ENCODE measurements at regions not wholly inside any gene's neighbourhood (a gene's known extent, or its start where the extent isn't known, plus 50 kb on each side); places are given as distances from the start of the nearest gene placed in this dataset.

GRCh38 chr2:128368437-128369107 is 49.9 kb upstream of the HS6ST1 start:
- no peak for TF ChIP-seq CTCF (IDR thresholded peaks at IDR 0.05; ENCODE audit: low read depth, low read length)
- H3K4me3 ChIP-seq (ENCODE audit: low read depth, low read length) = no peak overlapping the region
- in situ Hi-C loops (cut with HindIII; ENCODE audit: low sequenced_read_pairs) = no loop called here
- no peak for DNase-seq (ENCODE audit: low read depth, low spot score)

DNA sequence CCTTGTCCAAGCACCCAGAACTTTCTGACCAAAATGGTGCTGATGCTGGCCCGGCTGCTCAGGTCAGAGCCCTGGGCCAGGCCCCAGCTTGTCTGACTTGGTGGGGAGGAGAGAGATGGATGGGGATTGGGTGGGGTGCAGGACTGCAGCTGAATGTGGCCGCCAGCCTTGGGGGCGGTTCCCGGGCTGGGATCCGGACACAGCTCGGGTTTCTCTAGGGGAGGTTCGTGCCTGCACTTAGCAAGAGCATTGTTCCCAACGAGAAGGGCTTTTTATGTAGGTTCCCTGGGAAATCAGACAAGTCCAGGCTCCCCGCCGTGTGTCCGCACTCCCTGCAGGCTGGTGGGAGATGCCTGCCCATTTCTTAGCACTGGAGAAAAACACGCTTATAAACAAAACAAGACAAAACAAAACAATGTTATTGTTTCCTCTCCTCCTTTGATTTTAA is 50.5 kb upstream of the HS6ST1 start:
- in situ Hi-C loops (cut with HindIII; ENCODE audit: low sequenced_read_pairs) = no loop called here
- DNase-seq (ENCODE audit: low read depth, low spot score) = peak; percentile 46
- TF ChIP-seq CTCF (IDR thresholded peaks at IDR 0.05; ENCODE audit: low read depth, low read length) = no peak
- H3K4me3 ChIP-seq (ENCODE audit: low read depth, low read length) = no peak overlapping the region

DNA sequence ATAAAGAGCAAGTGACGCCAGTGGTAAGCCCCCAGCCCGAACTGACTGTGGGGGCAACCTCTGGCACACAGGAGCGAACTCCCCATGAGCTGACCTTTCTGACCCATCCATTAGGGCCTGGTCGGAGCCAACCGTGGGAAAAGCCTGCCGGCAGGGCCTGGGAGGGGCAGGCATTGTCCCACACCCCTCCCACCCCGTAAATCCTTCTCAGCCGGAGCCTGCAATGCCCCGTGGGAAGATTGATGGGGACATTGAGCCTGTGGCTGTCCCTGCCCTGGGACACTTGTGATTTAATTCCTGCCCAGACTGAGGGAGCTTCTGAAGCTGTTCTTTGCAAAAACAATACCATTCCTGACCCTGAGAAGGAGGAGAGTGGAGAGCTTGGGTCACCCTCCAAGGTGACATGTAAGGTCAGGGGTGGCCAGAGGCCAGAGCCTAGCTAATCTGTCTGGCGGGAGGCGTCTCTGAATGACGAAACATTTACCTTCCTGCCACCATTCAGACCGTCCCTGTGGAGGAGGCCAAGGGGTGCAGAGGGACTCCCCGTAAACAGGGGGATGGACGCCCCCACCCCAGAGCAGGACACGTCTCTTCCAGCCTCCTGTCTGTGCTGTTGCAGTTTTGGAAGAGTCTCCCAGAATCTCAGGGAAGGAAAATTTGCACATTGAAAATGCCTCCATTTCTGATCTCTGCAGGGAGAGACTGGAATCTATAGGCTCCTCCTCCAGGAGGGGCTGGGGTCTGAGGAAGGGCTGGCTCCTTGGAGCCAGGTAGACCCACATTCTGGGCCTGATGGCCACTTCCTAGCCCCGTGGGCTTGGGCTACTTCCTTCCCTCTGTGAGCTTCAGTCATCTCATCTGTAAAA is 51.2 kb upstream of the HS6ST1 start:
- H3K4me3 ChIP-seq (ENCODE audit: low read depth, low read length) = no peak overlapping the region
- DNase-seq (ENCODE audit: low read depth, low spot score) = no peak
- TF ChIP-seq CTCF (IDR thresholded peaks at IDR 0.05; ENCODE audit: low read depth, low read length) = no peak
- in situ Hi-C loops (cut with HindIII; ENCODE audit: low sequenced_read_pairs) = no loop called here

DNA sequence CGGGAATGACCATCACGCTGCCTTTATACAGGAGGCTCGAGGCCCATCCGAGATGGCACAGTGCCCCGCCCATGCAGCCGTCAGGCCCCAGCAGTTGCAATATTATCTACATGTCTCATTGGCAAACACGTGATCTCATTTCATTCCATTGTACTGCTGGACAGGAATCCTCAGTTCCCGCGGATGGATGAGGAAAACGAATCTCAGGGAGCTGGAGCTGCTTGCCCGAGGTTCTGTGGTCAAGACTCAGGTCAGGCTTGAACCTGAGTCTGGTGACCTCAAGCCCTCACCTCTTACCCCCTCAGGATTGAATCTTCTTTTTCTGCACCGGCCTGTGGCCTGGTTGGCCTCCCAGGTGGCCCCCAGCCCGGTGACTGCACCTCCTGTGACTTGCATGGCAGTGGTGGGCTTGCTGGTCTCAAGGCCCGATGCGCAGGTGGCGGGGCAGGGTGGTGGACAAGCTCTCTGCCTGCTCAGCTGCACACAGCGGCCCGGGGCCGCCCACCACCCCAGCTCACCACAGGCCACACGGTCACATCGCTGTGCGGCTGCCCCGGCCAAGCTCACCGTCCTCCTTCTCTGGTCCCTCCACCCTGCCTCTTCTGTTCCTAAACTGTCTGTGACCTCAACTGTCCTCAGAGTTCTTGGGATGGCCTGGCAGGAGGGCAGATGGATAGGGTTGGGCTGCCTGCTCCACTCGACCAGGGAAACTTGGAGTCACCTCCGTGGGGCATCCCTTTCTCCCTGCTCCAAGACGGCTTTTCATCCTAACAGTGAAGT is 52.0 kb upstream of the HS6ST1 start:
- no peak for TF ChIP-seq CTCF (IDR thresholded peaks at IDR 0.05; ENCODE audit: low read depth, low read length)
- H3K4me3 ChIP-seq (ENCODE audit: low read depth, low read length) = no peak overlapping the region
- in situ Hi-C loops (cut with HindIII; ENCODE audit: low sequenced_read_pairs) = no loop called here
- DNase-seq (ENCODE audit: low read depth, low spot score) = no peak

- in situ Hi-C loops (cut with HindIII; ENCODE audit: low sequenced_read_pairs) = no loop called here
- H3K4me3 ChIP-seq (ENCODE audit: low read depth, low read length) = no peak overlapping the region
- TF ChIP-seq CTCF (IDR thresholded peaks at IDR 0.05; ENCODE audit: low read depth, low read length) = no peak
- no peak for DNase-seq (ENCODE audit: low read depth, low spot score)
Observed at GRCh38 chr2:128371248-128371630, 52.6 kb upstream of the HS6ST1 start.

DNA sequence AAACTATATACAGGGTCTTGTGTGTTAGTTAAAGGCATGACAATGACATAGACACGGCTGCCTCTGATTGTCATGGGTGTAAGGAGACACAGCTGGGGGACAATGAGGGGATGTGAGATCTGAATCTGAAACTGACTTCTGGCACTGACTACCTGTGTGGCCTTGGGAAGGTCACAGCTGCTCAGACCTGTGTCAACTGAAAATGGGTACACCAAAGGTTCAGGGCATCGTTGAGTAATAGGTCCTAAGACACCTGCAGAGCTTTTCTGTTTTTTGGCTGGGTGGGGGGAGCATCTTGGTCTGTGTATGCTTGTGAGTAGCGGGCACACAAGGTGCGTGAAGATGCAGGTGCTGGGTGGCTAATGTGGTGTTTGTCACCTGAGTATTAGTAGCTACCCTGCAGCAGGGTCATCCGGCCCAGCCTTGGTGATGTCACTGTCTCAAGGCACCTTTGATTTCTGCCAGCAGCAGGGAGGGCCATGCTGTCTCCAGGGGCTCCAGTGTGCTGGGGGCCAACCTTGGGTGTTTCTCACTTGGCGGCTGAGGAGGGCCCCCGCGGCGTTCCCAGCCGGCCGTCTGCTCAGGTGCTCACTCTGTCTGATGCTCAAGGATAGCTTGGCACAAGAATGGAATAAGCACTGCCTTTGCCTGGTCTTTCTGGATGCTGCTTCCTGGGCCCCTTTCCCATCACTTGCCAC is 53.1 kb upstream of the HS6ST1 start:
- DNase-seq (ENCODE audit: low read depth, low spot score) = no peak
- TF ChIP-seq CTCF (IDR thresholded peaks at IDR 0.05; ENCODE audit: low read depth, low read length) = no peak
- H3K4me3 ChIP-seq (ENCODE audit: low read depth, low read length) = no peak overlapping the region
- in situ Hi-C loops (cut with HindIII; ENCODE audit: low sequenced_read_pairs) = no loop called here
